SJSA1 (cell line): ENCODE measurements at regions not wholly inside any gene's neighbourhood (a gene's known extent, or its start where the extent isn't known, plus 50 kb on each side); places are given as distances from the start of the nearest gene placed in this dataset.

ENCODE experiments used
- DNase-seq, 2 experiments: peaks; one replicate each; pipeline ENCODE4 v3.0.0-alpha.2; 2015 to 2020; ENCODE audit warnings: low spot score in 2 of 2, low read depth in 1 of 2
- H3K27ac ChIP-seq: fragments of 250-450 bp; sonication (Bioruptor Pico); 2 replicates; pipeline ENCODE4 v1.5.1; 2020; ENCODE audit warnings: mild to moderate bottlenecking, moderate library complexity
- H3K27me3 ChIP-seq: fragments of 250-450 bp; sonication (Bioruptor Pico); replicated peaks from 2 replicates; pipeline ENCODE4 v1.5.1; 2020; ENCODE audit warnings: mild to moderate bottlenecking, moderate library complexity
- H3K36me3 ChIP-seq: fragments of 250-450 bp; sonication (Bioruptor Pico); 2 replicates; pipeline ENCODE4 v1.5.1; 2020; ENCODE audit warnings: mild to moderate bottlenecking
- H3K4me1 ChIP-seq: fragments of 250-450 bp; sonication (Bioruptor Pico); replicated peaks from 2 replicates; pipeline ENCODE4 v1.6.1; 2021; ENCODE audit warnings: mild to moderate bottlenecking
- H3K4me3 ChIP-seq: fragments of 250-450 bp; sonication (Bioruptor Pico); 2 replicates; pipeline ENCODE4 v1.5.1; 2020; ENCODE audit warnings: mild to moderate bottlenecking
- H3K9me3 ChIP-seq: fragments of 250-450 bp; sonication (Bioruptor Pico); replicated peaks from 2 replicates; pipeline ENCODE4 v1.5.1; 2020; ENCODE audit warnings: mild to moderate bottlenecking

DNA sequence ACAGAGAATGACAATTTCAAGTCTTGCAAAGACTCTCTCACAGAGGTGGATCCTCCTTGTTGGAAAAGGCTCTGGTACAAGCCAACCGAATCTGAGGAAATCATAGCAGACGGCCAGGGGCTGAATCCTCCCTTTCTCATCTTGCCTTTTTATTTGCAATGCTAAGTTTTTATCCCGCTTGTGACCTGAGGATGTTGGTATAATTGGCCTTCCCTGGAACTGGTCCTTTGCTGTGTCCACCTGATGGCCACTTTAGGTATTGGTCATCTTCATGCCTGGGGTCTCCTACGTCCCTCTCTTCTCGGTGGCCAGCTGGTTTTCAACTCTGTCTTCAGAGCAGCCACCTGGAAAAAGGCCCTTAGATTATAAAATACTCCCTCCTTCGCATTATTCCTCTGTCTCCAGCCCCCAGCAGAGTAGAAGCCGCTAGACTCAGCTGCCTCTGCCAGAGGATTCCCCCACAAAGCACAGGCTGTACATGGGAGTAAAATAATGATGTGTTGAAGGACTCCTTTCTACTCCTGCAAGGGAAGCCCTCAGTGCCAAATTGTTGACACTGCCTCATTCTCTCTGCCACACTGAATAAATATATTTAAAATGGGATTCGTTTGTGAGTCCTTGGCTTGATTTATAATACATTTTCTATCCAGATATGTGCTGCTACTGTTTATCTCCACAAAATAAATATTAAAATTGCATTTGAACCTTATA lies 208.9 kb upstream of the CFAP20DC start:
- H3K27ac ChIP-seq, result no peak overlapping the region
- no peaks in the 10 kb centered on the region for H3K27me3 ChIP-seq
- H3K9me3 ChIP-seq, result peaks cover 3% of the 10 kb centered on the region; the same call in 1 of the 2 replicates
- H3K36me3 ChIP-seq, result no peaks in the 10 kb centered on the region
- H3K4me1 ChIP-seq, result peaks cover 13% of the 10 kb centered on the region
- no peak for DNase-seq
- H3K4me3 ChIP-seq, result no peak overlapping the region

- no peaks in the 10 kb centered on the region for H3K36me3 ChIP-seq
- H3K4me1 ChIP-seq, result peaks cover 13% of the 10 kb centered on the region
- peaks cover 3% of the 10 kb centered on the region; the same call in 1 of the 2 replicates for H3K9me3 ChIP-seq
- DNase-seq, result no peak
- no peak overlapping the region for H3K27ac ChIP-seq
- H3K27me3 ChIP-seq, result no peaks in the 10 kb centered on the region
- H3K4me3 ChIP-seq, result no peak overlapping the region
Observed at GRCh38 chr3:59257506-59257905, 207.7 kb upstream of the CFAP20DC start.

- DNase-seq, result no peak
Observed at GRCh38 chr3:59256230-59256629, 206.4 kb upstream of the CFAP20DC start.

GRCh38 chr3:59254976-59255375 lies 205.2 kb upstream of the CFAP20DC start:
- no peaks in the 10 kb centered on the region for H3K27me3 ChIP-seq
- no peaks in the 10 kb centered on the region for H3K36me3 ChIP-seq
- H3K27ac ChIP-seq, result no peak overlapping the region
- H3K4me1 ChIP-seq, result peaks cover 9% of the 10 kb centered on the region
- no peaks in the 10 kb centered on the region for H3K9me3 ChIP-seq
- no peak for DNase-seq
- H3K4me3 ChIP-seq, result no peak overlapping the region

More at GRCh38 chr3:59256230-59256629, 206.4 kb upstream of the CFAP20DC start:
- no peak overlapping the region for H3K4me3 ChIP-seq
- H3K27me3 ChIP-seq, result no peaks in the 10 kb centered on the region
- H3K4me1 ChIP-seq, result peaks cover 13% of the 10 kb centered on the region
- no peaks in the 10 kb centered on the region for H3K36me3 ChIP-seq
- peaks cover 3% of the 10 kb centered on the region; the same call in 1 of the 2 replicates for H3K9me3 ChIP-seq
- H3K27ac ChIP-seq, result no peak overlapping the region

GRCh38 chr3:59254433-59254832 lies 204.6 kb upstream of the CFAP20DC start:
- Histone ChIP-seq H3K9me3 (no peaks in the 10 kb centered on the region), H3K27ac (no peak overlapping the region), H3K36me3 (no peaks in the 10 kb centered on the region), H3K4me1 (peaks cover 9% of the 10 kb centered on the region), H3K27me3 (no peaks in the 10 kb centered on the region), H3K4me3 (no peak overlapping the region)
- no peak for DNase-seq

DNA sequence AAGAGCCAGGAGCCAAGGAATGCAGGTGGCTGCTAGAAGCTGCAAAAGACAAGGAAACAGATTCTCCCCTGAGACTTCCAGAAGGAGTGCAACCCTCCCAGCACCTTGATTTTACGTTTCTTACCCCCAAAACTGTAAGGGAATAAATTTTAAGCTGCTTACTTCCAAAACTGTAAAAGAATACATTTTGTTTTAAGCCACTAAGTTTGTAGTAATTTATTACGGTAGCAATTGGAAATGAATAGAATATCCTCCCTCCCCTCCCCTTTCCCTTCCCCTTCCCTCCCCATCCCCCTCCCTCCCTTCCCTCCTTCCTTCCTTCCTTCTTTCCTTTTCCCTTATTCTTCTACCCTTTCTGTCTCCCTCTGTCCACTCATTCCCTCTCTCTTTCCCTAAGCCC lies 203.7 kb upstream of the CFAP20DC start:
- no peaks in the 10 kb centered on the region for H3K9me3 ChIP-seq
- H3K27me3 ChIP-seq, result no peaks in the 10 kb centered on the region
- no peak for DNase-seq
- H3K4me1 ChIP-seq, result peaks cover 18% of the 10 kb centered on the region
- H3K27ac ChIP-seq, result no peak overlapping the region
- H3K36me3 ChIP-seq, result no peaks in the 10 kb centered on the region
- H3K4me3 ChIP-seq, result no peak overlapping the region

DNA sequence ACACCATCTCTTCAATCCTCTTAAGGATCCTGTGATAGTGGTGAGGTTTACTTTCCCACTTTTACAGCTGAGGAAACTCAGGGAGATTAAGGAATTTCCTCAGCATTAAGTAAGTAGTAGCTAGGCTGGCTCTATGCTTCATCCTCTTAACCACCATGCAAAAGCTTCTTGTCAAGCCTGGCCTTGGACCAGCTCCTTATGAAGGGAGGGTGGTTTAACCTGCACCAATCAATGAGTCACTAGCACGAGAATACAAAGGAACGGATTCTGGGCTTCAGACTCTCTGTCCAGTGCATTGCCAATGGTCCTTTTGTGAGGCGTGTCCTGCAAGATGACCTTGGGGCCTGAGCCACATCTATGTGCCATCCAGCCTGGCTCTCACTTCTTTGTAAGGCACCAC lies 202.0 kb upstream of the CFAP20DC start:
- no peak for DNase-seq
- Histone ChIP-seq H3K9me3 (no peaks in the 10 kb centered on the region), H3K27ac (no peak overlapping the region), H3K36me3 (no peaks in the 10 kb centered on the region), H3K27me3 (no peaks in the 10 kb centered on the region), H3K4me1 (peaks cover 26% of the 10 kb centered on the region), H3K4me3 (no peak overlapping the region)

DNA sequence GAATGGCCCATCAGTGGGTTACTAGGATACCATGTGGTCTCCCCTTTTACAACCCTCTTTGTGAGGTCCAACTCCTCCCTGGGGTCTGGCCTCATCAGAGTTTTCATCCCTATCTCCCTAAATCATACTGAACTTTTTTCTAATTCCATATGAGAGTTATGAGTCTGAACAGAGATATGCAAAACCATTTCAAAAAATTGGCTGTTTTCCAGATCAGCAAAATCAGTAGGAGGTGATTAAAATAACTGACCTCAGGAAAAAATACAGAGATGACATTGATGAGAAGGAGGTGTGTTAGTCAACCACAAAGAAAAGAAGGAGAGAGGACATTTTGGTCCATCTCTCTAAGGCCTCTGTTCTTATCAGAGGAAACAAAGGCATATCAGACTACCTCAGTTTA lies 200.8 kb upstream of the CFAP20DC start:
- no peak overlapping the region for H3K4me3 ChIP-seq
- no peak for DNase-seq
- H3K27ac ChIP-seq, result no peak overlapping the region
- no peaks in the 10 kb centered on the region for H3K9me3 ChIP-seq
- no peaks in the 10 kb centered on the region for H3K27me3 ChIP-seq
- H3K4me1 ChIP-seq, result peaks cover 39% of the 10 kb centered on the region
- H3K36me3 ChIP-seq, result no peaks in the 10 kb centered on the region

DNA sequence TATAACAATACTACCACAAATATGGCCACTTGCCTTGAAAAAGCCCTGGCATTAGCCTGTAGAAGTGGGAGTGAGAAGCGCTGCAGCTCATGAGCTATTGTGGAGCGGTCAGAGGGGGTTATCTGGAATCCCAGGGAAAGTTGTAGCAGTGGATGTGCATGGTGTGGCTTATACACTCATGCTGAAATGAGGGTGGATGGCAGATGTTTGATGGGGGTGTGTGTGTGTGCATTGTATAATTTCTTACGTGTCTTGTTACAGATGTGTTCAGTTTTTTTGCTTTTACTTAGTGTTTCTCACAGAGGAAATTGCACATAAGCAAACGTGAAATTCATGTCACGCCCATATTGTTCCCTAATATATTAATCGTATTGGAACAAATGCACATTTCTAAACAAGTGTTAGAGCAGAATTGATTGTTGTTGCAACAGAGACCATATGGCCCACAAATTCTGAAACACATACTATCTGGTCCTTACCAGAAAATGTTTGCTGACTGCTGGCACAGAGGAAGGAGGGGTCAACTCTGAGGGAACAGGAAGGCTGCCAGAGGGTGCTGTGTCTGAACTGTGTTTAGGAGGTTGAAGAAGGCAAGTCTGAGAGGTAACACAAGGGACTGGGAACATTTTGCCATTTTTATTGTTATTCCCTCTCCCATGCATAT lies 200.0 kb upstream of the CFAP20DC start:
- no peak overlapping the region for H3K27ac ChIP-seq
- no peak for DNase-seq
- no peaks in the 10 kb centered on the region for H3K36me3 ChIP-seq
- peaks cover 46% of the 10 kb centered on the region for H3K4me1 ChIP-seq
- H3K4me3 ChIP-seq, result no peak overlapping the region
- no peaks in the 10 kb centered on the region for H3K27me3 ChIP-seq
- H3K9me3 ChIP-seq, result no peaks in the 10 kb centered on the region

GRCh38 chr3:59249004-59249403 lies 199.2 kb upstream of the CFAP20DC start:
- no peak overlapping the region for H3K27ac ChIP-seq
- no peaks in the 10 kb centered on the region for H3K36me3 ChIP-seq
- DNase-seq, result no peak
- no peak overlapping the region for H3K4me3 ChIP-seq
- H3K4me1 ChIP-seq, result peaks cover 50% of the 10 kb centered on the region
- no peaks in the 10 kb centered on the region for H3K9me3 ChIP-seq
- H3K27me3 ChIP-seq, result no peaks in the 10 kb centered on the region

DNA sequence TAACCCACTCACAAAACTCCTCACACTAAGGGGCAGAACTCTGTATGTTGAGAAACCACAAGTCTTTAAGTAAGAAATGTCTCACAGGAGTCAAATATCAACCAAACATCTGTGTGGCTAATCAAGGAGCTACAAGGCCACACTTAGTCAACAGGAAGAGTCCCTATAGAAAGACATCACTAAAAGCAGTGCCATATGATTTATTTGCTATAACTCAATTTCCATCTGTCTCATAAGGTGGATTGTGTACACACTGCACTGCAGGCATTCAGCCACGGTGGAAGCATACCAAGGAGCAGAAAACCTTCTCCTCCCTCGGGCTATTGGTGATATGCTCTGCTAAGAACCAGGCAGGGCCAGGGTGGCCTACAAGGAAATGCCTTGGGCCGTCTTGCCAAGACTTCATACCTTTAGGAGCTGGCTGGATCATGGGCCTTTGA lies 197.6 kb upstream of the CFAP20DC start:
- H3K27me3 ChIP-seq, result no peaks in the 10 kb centered on the region
- H3K9me3 ChIP-seq, result no peaks in the 10 kb centered on the region
- H3K4me1 ChIP-seq, result peaks cover 60% of the 10 kb centered on the region
- H3K36me3 ChIP-seq, result no peaks in the 10 kb centered on the region
- H3K27ac ChIP-seq, result no peak overlapping the region
- H3K4me3 ChIP-seq, result no peak overlapping the region
- no peak for DNase-seq

GRCh38 chr3:59246719-59247401 lies 197.0 kb upstream of the CFAP20DC start:
- peaks cover 60% of the 10 kb centered on the region for H3K4me1 ChIP-seq
- DNase-seq, result no peak
- H3K27me3 ChIP-seq, result no peaks in the 10 kb centered on the region
- H3K4me3 ChIP-seq, result no peak overlapping the region
- peak overlapping the region; percentile 74 for H3K27ac ChIP-seq
- H3K9me3 ChIP-seq, result no peaks in the 10 kb centered on the region
- H3K36me3 ChIP-seq, result no peaks in the 10 kb centered on the region

DNA sequence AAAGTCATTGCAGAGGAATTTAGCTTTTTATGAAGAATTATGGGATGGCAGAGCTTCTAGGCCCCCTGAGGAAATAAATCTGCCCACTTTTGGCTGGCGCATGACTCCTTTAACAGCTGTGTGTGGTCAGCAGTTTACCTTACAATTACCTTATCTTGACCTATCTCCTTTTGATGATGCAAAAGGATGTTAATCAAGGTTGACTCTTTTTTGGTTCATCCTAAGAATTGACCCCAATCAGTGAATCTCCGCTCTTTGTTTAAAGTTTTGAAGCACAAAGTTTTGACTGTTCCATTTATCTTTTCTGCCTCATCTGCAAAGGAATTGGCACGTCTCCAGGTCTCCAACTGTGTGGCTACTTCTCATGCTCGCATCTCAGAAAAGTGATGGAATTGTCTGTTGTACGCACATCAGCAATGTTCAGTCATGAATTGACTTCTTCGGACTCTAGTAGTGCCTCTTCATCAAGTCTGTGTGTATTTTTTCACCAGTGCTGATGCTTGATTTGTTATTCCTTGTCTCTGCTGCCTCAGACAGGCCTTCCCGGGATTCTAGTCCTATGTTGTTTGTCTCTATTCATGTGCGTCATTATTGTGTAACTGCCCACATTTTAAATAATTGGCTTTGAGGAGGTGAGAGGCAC lies 196.2 kb upstream of the CFAP20DC start:
- Histone ChIP-seq H3K4me3 (no peak overlapping the region), H3K27ac (peak overlapping the region; percentile 74), H3K9me3 (no peaks in the 10 kb centered on the region), H3K4me1 (peaks cover 60% of the 10 kb centered on the region), H3K27me3 (no peaks in the 10 kb centered on the region), H3K36me3 (no peaks in the 10 kb centered on the region)
- peak; percentile 63 to 78 for DNase-seq
